ENCODE measurements at regions not wholly inside any gene's neighbourhood (a gene's known extent, or its start where the extent isn't known, plus 50 kb on each side); places are given as distances from the start of the nearest gene placed in this dataset.

GRCh38 chr18:77522051-77522675, 272.5 kb downstream of the GALR1 start:
- no peak overlapping the region for H3K4me3 ChIP-seq
- H3K4me1 ChIP-seq, result no peaks in the 10 kb centered on the region
- TF ChIP-seq CTCF (IDR thresholded peaks at IDR 0.05 in 8 of 11, conservative IDR thresholded peaks at IDR 0.05 in 3 of 11), result no peak
- no peak for TF ChIP-seq POLR2A (IDR thresholded peaks at IDR 0.05)
- TF ChIP-seq POLR2AphosphoS5 (IDR thresholded peaks at IDR 0.05), result no peak
- DNase-seq, result no peak
- H3K9me3 ChIP-seq, result no peaks in the 10 kb centered on the region
- H3K27me3 ChIP-seq (replicated peaks in 1 of 7), result no peaks in the 10 kb centered on the region
- H3K36me3 ChIP-seq, result no peaks in the 10 kb centered on the region
- WGBS, 5 donors, result 67 to 81% (median 74%) methylated on average over 9 of the region's 9 CpGs
- H3K27ac ChIP-seq, result no peak overlapping the region
- intact Hi-C loops (cut with DNase I; ENCODE audit: low total_unique reads), result no loop called here

GRCh38 chr18:77524909-77525308, 275.3 kb downstream of the GALR1 start:
- no peak for DNase-seq
- Histone ChIP-seq H3K4me3 (no peak overlapping the region), H3K9me3 (no peaks in the 10 kb centered on the region), H3K4me1 (no peaks in the 10 kb centered on the region), H3K27ac (no peak overlapping the region), H3K36me3 (no peaks in the 10 kb centered on the region), H3K27me3 (replicated peaks in 1 of 7) (no peaks in the 10 kb centered on the region)
- WGBS, 5 donors, result 66 to 77% (median 71%) methylated on average over 7 of the region's 7 CpGs
- TF ChIP-seq CTCF (IDR thresholded peaks at IDR 0.05 in 8 of 11, conservative IDR thresholded peaks at IDR 0.05 in 3 of 11), result no peak
- no peak for TF ChIP-seq POLR2A (IDR thresholded peaks at IDR 0.05)
- TF ChIP-seq POLR2AphosphoS5 (IDR thresholded peaks at IDR 0.05), result no peak
- intact Hi-C loops (cut with DNase I; ENCODE audit: low total_unique reads), result no loop called here

GRCh38 chr18:77526962-77527361, 277.3 kb downstream of the GALR1 start:
- TF ChIP-seq POLR2A (IDR thresholded peaks at IDR 0.05), result no peak
- Histone ChIP-seq H3K4me3 (no peak overlapping the region), H3K9me3 (no peaks in the 10 kb centered on the region)

GRCh38 chr18:77528872-77529271, 279.2 kb downstream of the GALR1 start:
- Histone ChIP-seq H3K4me1 (no peaks in the 10 kb centered on the region), H3K9me3 (no peaks in the 10 kb centered on the region), H3K27me3 (replicated peaks in 1 of 7) (no peaks in the 10 kb centered on the region), H3K27ac (no peak overlapping the region), H3K4me3 (no peak overlapping the region), H3K36me3 (no peaks in the 10 kb centered on the region)
- WGBS, 5 donors, result 60 to 78% (median 66%) methylated on average over 3 of the region's 3 CpGs
- TF ChIP-seq CTCF (IDR thresholded peaks at IDR 0.05 in 8 of 11, conservative IDR thresholded peaks at IDR 0.05 in 3 of 11) (no peak), POLR2AphosphoS5 (IDR thresholded peaks at IDR 0.05) (no peak), POLR2A (IDR thresholded peaks at IDR 0.05) (no peak)
- no peak for DNase-seq
- intact Hi-C loops (cut with DNase I; ENCODE audit: low total_unique reads), result no loop called here

More at GRCh38 chr18:77526962-77527361, 277.3 kb downstream of the GALR1 start:
- no peak for DNase-seq
- Histone ChIP-seq H3K4me1 (no peaks in the 10 kb centered on the region), H3K27ac (no peak overlapping the region), H3K27me3 (replicated peaks in 1 of 7) (no peaks in the 10 kb centered on the region), H3K36me3 (no peaks in the 10 kb centered on the region)
- intact Hi-C loops (cut with DNase I; ENCODE audit: low total_unique reads), result no loop called here
- 89 to 95% (median 92%) methylated on average over 7 to 8 of the region's 8 CpGs for WGBS, 5 donors

Measured in spleen (tissue), 11 donors.